ENCODE measurements at regions not wholly inside any gene's neighbourhood (a gene's known extent, or its start where the extent isn't known, plus 50 kb on each side); places are given as distances from the start of the nearest gene placed in this dataset.

GRCh38 chr2:52857722-52858121, 909.9 kb upstream of the CHAC2 start:
- POLR2A ChIA-PET, result no interaction called here
- H3K27ac ChIP-seq (ENCODE audit: low read length), result no peak overlapping the region
- H3K4me3 ChIP-seq (ENCODE audit: control insufficient read depth in 1 of 2, extremely low read depth in 1 of 2, low read length in 1 of 2), result no peak overlapping the region
- no peaks in the 10 kb centered on the region for H3K9me3 ChIP-seq
- H3K4me1 Mint-ChIP-seq, result no peaks in the 10 kb centered on the region
- no peaks in the 10 kb centered on the region for H3K27me3 Mint-ChIP-seq
- no peak for DNase-seq
- no CpG with 5 or more reads among the region's 3 CpGs for WGBS (ENCODE audit: insufficient coverage)
- no peaks in the 10 kb centered on the region for H3K36me3 Mint-ChIP-seq
- CTCF ChIA-PET, result no interaction called here
- H3K9me3 Mint-ChIP-seq, result peaks cover 0 to 10% (median 6%) of the 10 kb centered on the region in 3 donors
- no peaks in the 10 kb centered on the region for H3K27me3 ChIP-seq (replicated peaks in 1 of 2; ENCODE audit: control insufficient read depth in 2 of 2, extremely low read depth in 1 of 2, insufficient read depth in 2 of 2, low read length in 1 of 2)
- H3K36me3 ChIP-seq (ENCODE audit: control insufficient read depth in 2 of 2, extremely low read depth in 1 of 2, insufficient read depth in 1 of 2, low read length in 1 of 2), result no peaks in the 10 kb centered on the region
- no peak overlapping the region for H3K4me3 Mint-ChIP-seq
- H3K4me1 ChIP-seq (ENCODE audit: control insufficient read depth in 1 of 2, extremely low read depth in 1 of 2, insufficient read depth in 2 of 2, low read length in 2 of 2), result no peaks in the 10 kb centered on the region
- ATAC-seq (replicated peaks in 1 of 4), result no peak
- H3K27ac Mint-ChIP-seq, result no peak overlapping the region

GRCh38 chr2:52852006-52852405, 915.6 kb upstream of the CHAC2 start:
- no peak for ATAC-seq (replicated peaks in 1 of 4)

GRCh38 chr2:52844701-52845423, 922.7 kb upstream of the CHAC2 start:
- CTCF ChIA-PET, result no interaction called here
- H3K4me3 Mint-ChIP-seq, result no peak overlapping the region
- Histone ChIP-seq H3K4me1 (ENCODE audit: control insufficient read depth in 1 of 2, extremely low read depth in 1 of 2, insufficient read depth in 2 of 2, low read length in 2 of 2) (no peaks in the 10 kb centered on the region), H3K9me3 (no peaks in the 10 kb centered on the region), H3K27me3 (replicated peaks in 1 of 2; ENCODE audit: control insufficient read depth in 2 of 2, extremely low read depth in 1 of 2, insufficient read depth in 2 of 2, low read length in 1 of 2) (no peaks in the 10 kb centered on the region), H3K4me3 (ENCODE audit: control insufficient read depth in 1 of 2, extremely low read depth in 1 of 2, low read length in 1 of 2) (no peak overlapping the region), H3K36me3 (ENCODE audit: control insufficient read depth in 2 of 2, extremely low read depth in 1 of 2, insufficient read depth in 1 of 2, low read length in 1 of 2) (no peaks in the 10 kb centered on the region), H3K27ac (ENCODE audit: low read length) (no peak overlapping the region)
- H3K4me1 Mint-ChIP-seq, result no peaks in the 10 kb centered on the region
- H3K27me3 Mint-ChIP-seq, result no peaks in the 10 kb centered on the region
- H3K9me3 Mint-ChIP-seq, result peaks cover 12 to 24% (median 13%) of the 10 kb centered on the region in 3 donors
- ATAC-seq (replicated peaks in 1 of 4), result no peak
- WGBS (ENCODE audit: insufficient coverage), result no CpG with 5 or more reads among the region's 5 CpGs
- DNase-seq, result no peak
- POLR2A ChIA-PET, result no interaction called here
- H3K27ac Mint-ChIP-seq, result no peak overlapping the region
- no peaks in the 10 kb centered on the region for H3K36me3 Mint-ChIP-seq

More at GRCh38 chr2:52852006-52852405, 915.6 kb upstream of the CHAC2 start:
- Histone ChIP-seq H3K9me3 (no peaks in the 10 kb centered on the region), H3K36me3 (ENCODE audit: control insufficient read depth in 2 of 2, extremely low read depth in 1 of 2, insufficient read depth in 1 of 2, low read length in 1 of 2) (no peaks in the 10 kb centered on the region), H3K27me3 (replicated peaks in 1 of 2; ENCODE audit: control insufficient read depth in 2 of 2, extremely low read depth in 1 of 2, insufficient read depth in 2 of 2, low read length in 1 of 2) (no peaks in the 10 kb centered on the region), H3K27ac (ENCODE audit: low read length) (no peak overlapping the region), H3K4me3 (ENCODE audit: control insufficient read depth in 1 of 2, extremely low read depth in 1 of 2, low read length in 1 of 2) (no peak overlapping the region), H3K4me1 (ENCODE audit: control insufficient read depth in 1 of 2, extremely low read depth in 1 of 2, insufficient read depth in 2 of 2, low read length in 2 of 2) (no peaks in the 10 kb centered on the region)
- no peaks in the 10 kb centered on the region for H3K4me1 Mint-ChIP-seq
- 77% methylated on average over 5 of the region's 7 CpGs for WGBS (ENCODE audit: insufficient coverage)
- ChIA-PET POLR2A (no interaction called here), CTCF (no interaction called here)
- H3K9me3 Mint-ChIP-seq, result peaks cover 22 to 43% (median 40%) of the 10 kb centered on the region in 3 donors
- no peaks in the 10 kb centered on the region for H3K27me3 Mint-ChIP-seq
- H3K36me3 Mint-ChIP-seq, result no peaks in the 10 kb centered on the region
- DNase-seq, result no peak
- no peak overlapping the region for H3K4me3 Mint-ChIP-seq
- H3K27ac Mint-ChIP-seq, result no peak overlapping the region

GRCh38 chr2:52835909-52836308, 931.7 kb upstream of the CHAC2 start:
- POLR2A ChIA-PET, result no interaction called here
- Histone ChIP-seq H3K27ac (ENCODE audit: low read length) (no peak overlapping the region), H3K4me3 (ENCODE audit: control insufficient read depth in 1 of 2, extremely low read depth in 1 of 2, low read length in 1 of 2) (no peak overlapping the region), H3K27me3 (replicated peaks in 1 of 2; ENCODE audit: control insufficient read depth in 2 of 2, extremely low read depth in 1 of 2, insufficient read depth in 2 of 2, low read length in 1 of 2) (no peaks in the 10 kb centered on the region), H3K9me3 (peaks cover 2% of the 10 kb centered on the region), H3K4me1 (ENCODE audit: control insufficient read depth in 1 of 2, extremely low read depth in 1 of 2, insufficient read depth in 2 of 2, low read length in 2 of 2) (no peaks in the 10 kb centered on the region), H3K36me3 (ENCODE audit: control insufficient read depth in 2 of 2, extremely low read depth in 1 of 2, insufficient read depth in 1 of 2, low read length in 1 of 2) (no peaks in the 10 kb centered on the region)
- H3K27ac Mint-ChIP-seq, result no peak overlapping the region
- no peaks in the 10 kb centered on the region for H3K36me3 Mint-ChIP-seq
- no peak for ATAC-seq (replicated peaks in 1 of 4)
- no peaks in the 10 kb centered on the region for H3K27me3 Mint-ChIP-seq
- 65% methylated on average over 2 of the region's 2 CpGs for WGBS (ENCODE audit: insufficient coverage)
- H3K4me1 Mint-ChIP-seq, result no peaks in the 10 kb centered on the region
- no peak for DNase-seq
- H3K4me3 Mint-ChIP-seq, result no peak overlapping the region
- CTCF ChIA-PET, result no interaction called here
- peaks cover 3 to 12% (median 7%) of the 10 kb centered on the region in 3 donors for H3K9me3 Mint-ChIP-seq

GRCh38 chr2:52831216-52831615, 936.4 kb upstream of the CHAC2 start:
- ChIA-PET POLR2A (no interaction called here), CTCF (no interaction called here)
- no peaks in the 10 kb centered on the region for H3K4me1 Mint-ChIP-seq
- H3K4me3 Mint-ChIP-seq, result no peak overlapping the region
- Histone ChIP-seq H3K36me3 (ENCODE audit: control insufficient read depth in 2 of 2, extremely low read depth in 1 of 2, insufficient read depth in 1 of 2, low read length in 1 of 2) (no peaks in the 10 kb centered on the region), H3K4me1 (ENCODE audit: control insufficient read depth in 1 of 2, extremely low read depth in 1 of 2, insufficient read depth in 2 of 2, low read length in 2 of 2) (no peaks in the 10 kb centered on the region), H3K4me3 (ENCODE audit: control insufficient read depth in 1 of 2, extremely low read depth in 1 of 2, low read length in 1 of 2) (no peak overlapping the region), H3K27ac (ENCODE audit: low read length) (no peak overlapping the region), H3K9me3 (no peaks in the 10 kb centered on the region), H3K27me3 (replicated peaks in 1 of 2; ENCODE audit: control insufficient read depth in 2 of 2, extremely low read depth in 1 of 2, insufficient read depth in 2 of 2, low read length in 1 of 2) (no peaks in the 10 kb centered on the region)
- no peak overlapping the region for H3K27ac Mint-ChIP-seq
- ATAC-seq (replicated peaks in 1 of 4), result no peak
- H3K9me3 Mint-ChIP-seq, result peaks cover 0 to 6% (median 0%) of the 10 kb centered on the region in 3 donors
- H3K36me3 Mint-ChIP-seq, result no peaks in the 10 kb centered on the region
- DNase-seq, result no peak
- no peaks in the 10 kb centered on the region for H3K27me3 Mint-ChIP-seq

- POLR2A ChIA-PET, result interaction anchor here in 1 of 2 donors (0.6 kb wide), 1 partner anchor 13 kb away, joined by 4 read pairs; no protein-coding TSS in a partner anchor
- Mint-ChIP-seq H3K36me3 (no peaks in the 10 kb centered on the region), H3K9me3 (peaks cover 0 to 2% (median 0%) of the 10 kb centered on the region in 3 donors), H3K4me1 (no peaks in the 10 kb centered on the region), H3K27ac (no peak overlapping the region), H3K4me3 (no peak overlapping the region), H3K27me3 (no peaks in the 10 kb centered on the region)
- H3K36me3 ChIP-seq (ENCODE audit: control insufficient read depth in 2 of 2, extremely low read depth in 1 of 2, insufficient read depth in 1 of 2, low read length in 1 of 2), result no peaks in the 10 kb centered on the region
- no peaks in the 10 kb centered on the region for H3K9me3 ChIP-seq
- CTCF ChIA-PET, result no interaction called here
- H3K27ac ChIP-seq (ENCODE audit: low read length), result no peak overlapping the region
- H3K27me3 ChIP-seq (replicated peaks in 1 of 2; ENCODE audit: control insufficient read depth in 2 of 2, extremely low read depth in 1 of 2, insufficient read depth in 2 of 2, low read length in 1 of 2), result no peaks in the 10 kb centered on the region
- ATAC-seq (replicated peaks in 1 of 4) (no peak), DNase-seq (no peak)
- no peaks in the 10 kb centered on the region for H3K4me1 ChIP-seq (ENCODE audit: control insufficient read depth in 1 of 2, extremely low read depth in 1 of 2, insufficient read depth in 2 of 2, low read length in 2 of 2)
- no CpG with 5 or more reads among the region's 1 CpG for WGBS (ENCODE audit: insufficient coverage)
- H3K4me3 ChIP-seq (ENCODE audit: control insufficient read depth in 1 of 2, extremely low read depth in 1 of 2, low read length in 1 of 2), result no peak overlapping the region
Measured at GRCh38 chr2:52828112-52828511, 939.5 kb upstream of the CHAC2 start.

- Histone ChIP-seq H3K27ac (ENCODE audit: low read length) (no peak overlapping the region), H3K4me3 (ENCODE audit: control insufficient read depth in 1 of 2, extremely low read depth in 1 of 2, low read length in 1 of 2) (no peak overlapping the region), H3K9me3 (no peaks in the 10 kb centered on the region), H3K4me1 (ENCODE audit: control insufficient read depth in 1 of 2, extremely low read depth in 1 of 2, insufficient read depth in 2 of 2, low read length in 2 of 2) (no peaks in the 10 kb centered on the region), H3K27me3 (replicated peaks in 1 of 2; ENCODE audit: control insufficient read depth in 2 of 2, extremely low read depth in 1 of 2, insufficient read depth in 2 of 2, low read length in 1 of 2) (no peaks in the 10 kb centered on the region), H3K36me3 (ENCODE audit: control insufficient read depth in 2 of 2, extremely low read depth in 1 of 2, insufficient read depth in 1 of 2, low read length in 1 of 2) (no peaks in the 10 kb centered on the region)
- DNase-seq, result no peak
- peaks cover 0 to 8% (median 6%) of the 10 kb centered on the region in 3 donors for H3K9me3 Mint-ChIP-seq
- H3K27me3 Mint-ChIP-seq, result no peaks in the 10 kb centered on the region
- H3K36me3 Mint-ChIP-seq, result no peaks in the 10 kb centered on the region
- ChIA-PET CTCF (no interaction called here), POLR2A (no interaction called here)
- no peak for ATAC-seq (replicated peaks in 1 of 4)
- H3K27ac Mint-ChIP-seq, result no peak overlapping the region
- no peak overlapping the region for H3K4me3 Mint-ChIP-seq
- no peaks in the 10 kb centered on the region for H3K4me1 Mint-ChIP-seq
Measured at GRCh38 chr2:52821631-52822030, 946.0 kb upstream of the CHAC2 start.
